GM19467 (cell line): ENCODE measurements at regions not wholly inside any gene's neighbourhood (a gene's known extent, or its start where the extent isn't known, plus 50 kb on each side); places are given as distances from the start of the nearest gene placed in this dataset.

Experiments used
- ATAC-seq: cut with Tn5 transposase; IDR thresholded peaks from one replicate; pipeline ENCODE4 v1.9.1; 2021; ENCODE audit warnings: mild to moderate bottlenecking, moderate library complexity; ENCODE audit not compliant: unreplicated experiment

DNA sequence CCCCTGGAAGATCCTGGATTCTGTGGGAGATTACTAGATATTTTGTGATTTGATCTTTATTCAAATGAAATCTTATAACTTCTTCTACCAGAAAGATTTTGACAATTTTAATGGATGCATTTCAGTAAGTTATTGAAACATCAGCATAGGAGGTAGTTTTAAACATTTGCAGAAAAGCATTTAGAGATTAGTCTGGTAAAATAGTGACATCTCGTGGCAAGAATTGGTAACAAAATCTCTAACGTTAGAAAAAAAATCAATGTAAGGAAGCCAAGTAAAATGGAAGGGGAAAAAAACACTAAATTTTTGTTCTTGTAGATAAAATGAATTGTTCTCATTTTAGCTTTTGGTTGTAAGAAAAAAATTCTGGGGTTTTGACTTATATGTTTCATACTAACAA lies 73.3 kb downstream of the TASL start:
- no peak for ATAC-seq

GRCh38 chrX:30495468-30495867 lies 82.1 kb downstream of the TASL start:
- ATAC-seq, result no peak

- no peak for ATAC-seq
Measured at GRCh38 chrX:30493348-30493747, 84.2 kb downstream of the TASL start.

DNA sequence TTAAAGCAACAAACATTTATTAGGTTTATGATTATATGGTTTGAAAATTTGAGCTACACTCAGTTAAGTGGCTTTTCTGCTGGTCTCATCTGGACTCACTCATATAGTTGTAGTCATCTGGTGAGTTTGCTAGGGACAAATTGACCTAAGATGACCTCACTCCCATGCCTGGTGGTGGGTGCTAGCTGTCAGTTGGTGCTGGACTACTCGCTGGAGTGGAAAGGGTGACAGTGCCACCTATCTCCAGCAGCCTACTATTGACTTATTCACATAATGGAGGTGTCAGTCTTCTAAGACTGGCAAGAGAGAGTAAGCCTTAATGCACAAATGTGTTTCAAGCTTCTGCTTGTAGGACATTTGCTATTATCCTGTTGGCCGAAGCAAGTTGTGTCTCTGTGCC lies 88.2 kb downstream of the TASL start:
- peak; percentile 44 for ATAC-seq

GRCh38 chrX:30488092-30488491 lies 89.5 kb downstream of the TASL start:
- ATAC-seq, result peak; percentile 53

DNA sequence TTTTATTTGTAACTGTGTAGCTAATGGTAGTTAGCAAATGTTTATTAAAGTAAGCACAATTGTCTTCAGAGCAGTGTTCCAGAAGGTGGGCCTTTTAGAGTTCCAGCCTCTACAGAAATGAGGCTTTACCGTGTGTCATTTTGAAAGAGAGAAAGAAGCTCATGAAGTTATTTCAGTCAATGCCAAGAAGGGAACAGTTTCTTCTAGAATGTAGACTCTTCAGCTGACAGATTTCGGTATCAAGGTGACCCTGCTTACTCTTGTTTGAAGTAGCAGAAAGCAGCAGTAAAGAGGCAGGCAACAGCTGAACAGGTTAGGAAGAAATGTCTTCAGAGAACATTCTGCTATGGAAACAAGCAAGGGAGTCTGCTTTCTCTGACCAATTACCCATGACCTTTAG lies 93.6 kb downstream of the TASL start:
- ATAC-seq, result no peak

GRCh38 chrX:30468471-30468870 lies 109.1 kb downstream of the TASL start:
- ATAC-seq, result no peak
